ENCODE measurements at regions not wholly inside any gene's neighbourhood (a gene's known extent, or its start where the extent isn't known, plus 50 kb on each side); places are given as distances from the start of the nearest gene placed in this dataset.
A peak's percentile ranks its signal among the peaks of the same experiment; 100 is the strongest.

DNA sequence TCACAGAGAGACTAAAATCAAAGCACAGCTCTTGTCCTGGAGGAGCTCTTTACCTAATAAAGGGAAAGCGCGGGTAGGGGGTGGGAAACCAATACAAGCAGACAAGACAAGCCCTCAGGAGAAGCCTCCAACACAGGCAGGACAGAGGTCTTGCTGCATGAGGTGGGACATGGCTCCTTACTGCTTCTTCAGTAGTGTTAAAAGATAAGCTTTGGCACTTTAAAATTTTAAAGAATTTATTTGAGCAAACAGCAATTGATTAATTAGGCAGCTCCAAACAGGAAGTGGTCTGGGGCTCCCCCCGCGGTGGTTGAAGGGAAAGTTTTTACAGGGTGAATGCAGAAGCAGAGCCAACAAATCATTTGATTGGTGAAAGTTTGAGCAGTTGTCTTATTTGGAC is 50.3 kb upstream of the MACC1 start:
- DNase-seq (ENCODE audit: low read depth): no peak
- TF ChIP-seq, protein P1, sequence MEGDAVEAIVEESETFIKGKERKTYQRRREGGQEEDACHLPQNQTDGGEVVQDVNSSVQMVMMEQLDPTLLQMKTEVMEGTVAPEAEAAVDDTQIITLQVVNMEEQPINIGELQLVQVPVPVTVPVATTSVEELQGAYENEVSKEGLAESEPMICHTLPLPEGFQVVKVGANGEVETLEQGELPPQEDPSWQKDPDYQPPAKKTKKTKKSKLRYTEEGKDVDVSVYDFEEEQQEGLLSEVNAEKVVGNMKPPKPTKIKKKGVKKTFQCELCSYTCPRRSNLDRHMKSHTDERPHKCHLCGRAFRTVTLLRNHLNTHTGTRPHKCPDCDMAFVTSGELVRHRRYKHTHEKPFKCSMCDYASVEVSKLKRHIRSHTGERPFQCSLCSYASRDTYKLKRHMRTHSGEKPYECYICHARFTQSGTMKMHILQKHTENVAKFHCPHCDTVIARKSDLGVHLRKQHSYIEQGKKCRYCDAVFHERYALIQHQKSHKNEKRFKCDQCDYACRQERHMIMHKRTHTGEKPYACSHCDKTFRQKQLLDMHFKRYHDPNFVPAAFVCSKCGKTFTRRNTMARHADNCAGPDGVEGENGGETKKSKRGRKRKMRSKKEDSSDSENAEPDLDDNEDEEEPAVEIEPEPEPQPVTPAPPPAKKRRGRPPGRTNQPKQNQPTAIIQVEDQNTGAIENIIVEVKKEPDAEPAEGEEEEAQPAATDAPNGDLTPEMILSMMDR (IDR thresholded peaks at IDR 0.05; ENCODE audit: insufficient read depth, low read depth, low read length, missing control alignments): no peak

DNA sequence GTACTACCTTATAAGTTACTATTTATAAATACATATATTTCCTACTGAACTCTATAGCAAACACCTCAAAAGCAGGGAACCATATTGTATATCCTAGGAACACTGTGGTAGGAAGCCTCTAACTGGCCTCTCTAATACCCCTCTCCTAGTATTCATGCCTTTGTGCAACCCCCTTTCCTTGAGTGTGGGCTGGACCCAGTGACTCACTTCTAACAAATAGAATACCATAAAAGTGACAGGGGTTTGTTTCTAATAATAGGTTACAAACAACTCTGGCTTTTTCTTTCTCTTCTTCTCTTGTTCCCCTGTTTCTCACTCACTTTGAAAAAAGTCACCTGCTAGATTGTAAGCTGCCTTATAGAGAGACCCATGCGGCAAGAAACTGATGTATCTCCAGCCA is 51.6 kb upstream of the MACC1 start:
- H3K4me3 ChIP-seq (ENCODE audit: low read length): no peak overlapping the region
- TF ChIP-seq, protein P1 (IDR thresholded peaks at IDR 0.05; ENCODE audit: insufficient read depth, low read depth, low read length, missing control alignments): no peak
- DNase-seq (ENCODE audit: low read depth): peak; percentile 20

More for the DNA sequence above, 50.3 kb upstream of the MACC1 start:
- no peak overlapping the region for H3K4me3 ChIP-seq (ENCODE audit: low read length)

DNA sequence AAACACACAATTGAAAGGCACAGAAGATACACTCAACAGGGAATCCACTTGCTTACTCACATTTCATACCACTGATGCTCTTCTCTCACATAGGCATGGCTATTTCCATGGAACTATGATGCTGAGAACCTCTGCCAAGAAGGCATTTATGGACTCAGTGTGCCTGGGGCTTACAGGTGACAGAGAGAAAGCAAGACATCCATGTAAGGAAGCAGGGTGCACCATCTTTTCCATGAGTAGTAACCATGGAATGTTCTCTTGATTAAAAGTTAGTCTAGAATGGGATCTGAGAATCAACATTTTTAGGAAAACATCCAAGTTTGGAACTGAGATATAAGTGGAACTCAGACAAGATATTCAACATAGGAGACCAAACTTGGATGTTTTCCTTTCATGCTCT is 52.5 kb upstream of the MACC1 start:
- DNase-seq (ENCODE audit: low read depth): peak; percentile 13
- TF ChIP-seq, protein P1 (IDR thresholded peaks at IDR 0.05; ENCODE audit: insufficient read depth, low read depth, low read length, missing control alignments): no peak
- no peak overlapping the region for H3K4me3 ChIP-seq (ENCODE audit: low read length)

DNA sequence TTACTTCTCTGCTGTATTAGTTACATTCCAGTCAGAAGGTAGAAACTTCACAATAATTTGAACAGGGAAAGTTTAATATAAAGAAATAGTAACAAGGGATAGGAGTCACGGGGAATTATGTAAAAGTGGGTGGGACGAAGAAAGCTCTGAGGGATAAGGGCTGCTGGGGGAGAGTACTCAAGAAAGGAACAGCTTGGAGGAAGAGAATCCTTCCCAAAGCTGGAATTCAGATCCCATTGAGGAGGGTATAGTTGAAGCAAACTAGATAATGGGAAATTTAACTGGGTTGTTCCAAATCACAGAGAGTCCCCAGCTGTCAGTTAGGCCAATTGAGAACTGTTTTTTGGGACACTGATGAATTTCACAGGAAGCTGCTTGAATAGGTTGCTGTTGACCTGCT is 53.2 kb upstream of the MACC1 start:
- DNase-seq (ENCODE audit: low read depth): no peak
- TF ChIP-seq, protein P1 (IDR thresholded peaks at IDR 0.05; ENCODE audit: insufficient read depth, low read depth, low read length, missing control alignments): no peak
- H3K4me3 ChIP-seq (ENCODE audit: low read length): no peak overlapping the region

DNA sequence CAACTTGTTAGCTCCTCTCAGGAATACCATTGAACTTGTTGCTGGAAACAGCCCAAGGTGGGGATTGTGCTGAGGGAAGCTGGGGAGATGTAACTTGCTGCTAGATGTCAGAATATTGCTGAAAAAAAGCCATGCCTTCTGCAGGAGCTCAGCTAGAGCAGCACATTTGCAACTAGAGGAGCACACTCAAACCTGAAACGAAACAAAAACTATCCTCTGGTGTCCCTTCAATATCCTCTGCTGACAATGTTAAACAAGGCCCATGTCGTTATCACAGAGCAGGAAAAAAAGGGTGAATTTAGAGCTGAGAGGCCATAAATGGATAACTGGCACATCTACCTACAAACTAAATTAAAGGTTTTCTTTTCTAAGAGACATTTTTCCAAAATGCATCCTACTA is 53.7 kb upstream of the MACC1 start:
- no peak for DNase-seq (ENCODE audit: low read depth)
- H3K4me3 ChIP-seq (ENCODE audit: low read length): no peak overlapping the region
- TF ChIP-seq, protein P1 (IDR thresholded peaks at IDR 0.05; ENCODE audit: insufficient read depth, low read depth, low read length, missing control alignments): no peak

DNA sequence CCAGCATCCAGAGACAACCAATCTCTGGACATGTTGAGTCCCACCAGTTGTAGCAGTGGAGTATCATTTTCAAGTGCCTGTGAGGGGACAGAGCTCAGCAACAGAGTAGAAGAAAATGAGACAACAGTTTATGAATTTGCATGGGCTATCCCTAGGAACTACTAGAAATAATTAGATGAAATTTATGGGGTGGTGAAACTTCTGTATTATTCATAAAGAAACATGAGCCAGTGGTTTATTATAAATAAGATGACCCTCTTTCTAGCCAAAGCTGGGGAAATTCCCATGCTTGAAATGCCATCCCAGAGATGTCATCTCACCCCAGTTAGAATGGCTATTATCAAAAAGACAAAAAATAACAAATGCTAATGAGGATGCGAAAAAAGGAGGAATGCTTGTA is 55.1 kb upstream of the ITGB8 start:
- H3K4me3 ChIP-seq (ENCODE audit: low read length): no peak overlapping the region
- no peak for DNase-seq (ENCODE audit: low read depth)
- TF ChIP-seq, protein P1 (IDR thresholded peaks at IDR 0.05; ENCODE audit: insufficient read depth, low read depth, low read length, missing control alignments): no peak

- no peak overlapping the region for H3K4me3 ChIP-seq (ENCODE audit: low read length)
- DNase-seq (ENCODE audit: low read depth): no peak
- TF ChIP-seq, protein P1 (IDR thresholded peaks at IDR 0.05; ENCODE audit: insufficient read depth, low read depth, low read length, missing control alignments): no peak
Measured at GRCh38 chr7:20276705-20277472, 53.8 kb upstream of the ITGB8 start.

Data from epithelial cell of esophagus (primary cell).